ENCODE measurements at regions not wholly inside any gene's neighbourhood (a gene's known extent, or its start where the extent isn't known, plus 50 kb on each side); places are given as distances from the start of the nearest gene placed in this dataset.

GRCh38 chr22:48678171-48679135, 1149.2 kb downstream of the BRD1 start:
- TF ChIP-seq CTCF (IDR thresholded peaks at IDR 0.05; ENCODE audit: insufficient read depth, low read length) (no peak), REST (IDR thresholded peaks at IDR 0.05; ENCODE audit: insufficient replicate concordance, low read depth) (no peak), SPI1 (IDR thresholded peaks at IDR 0.05; ENCODE audit: borderline replicate concordance, low read depth) (no peak)

Data from HL-60 (cell line).